Tibial nerve (tissue), 4 donors: ENCODE measurements at regions not wholly inside any gene's neighbourhood (a gene's known extent, or its start where the extent isn't known, plus 50 kb on each side); places are given as distances from the start of the nearest gene placed in this dataset.

ENCODE experiments used
- DNase-seq, 2 donors: peaks; one replicate each; pipeline ENCODE4 v3.0.0-alpha.2; 2019; ENCODE audit warnings: low spot score in 2 of 2
- H3K27ac ChIP-seq, 4 donors: fragments of 200-600 bp; sonication (generic) in 3 of 4; one replicate each; pipeline ENCODE4 v1.5.1; 2017 to 2019; ENCODE audit warnings: mild to moderate bottlenecking in 1 of 4
- H3K27me3 ChIP-seq, 2 donors: fragments of 200-600 bp; sonication (generic) in 1 of 2; one replicate each; pipeline versions ENCODE4 v1.5.1 to v1.6.0; 2017 to 2019
- H3K36me3 ChIP-seq, 3 donors: fragments of 200-600 bp; sonication (generic); one replicate each; pipeline ENCODE4 v1.5.1; 2018 to 2019
- H3K4me1 ChIP-seq, 4 donors: fragments of 200-600 bp; sonication (generic) in 3 of 4; one replicate each; pipeline ENCODE4 v1.5.1; 2017 to 2019
- H3K4me3 ChIP-seq, 4 donors: fragments of 200-600 bp; sonication (generic) in 3 of 4; one replicate each; pipeline ENCODE4 v1.5.1; 2017 to 2019; ENCODE audit warnings: mild to moderate bottlenecking in 1 of 4, moderate library complexity in 1 of 4
- H3K9me3 ChIP-seq, 4 donors: fragments of 200-600 bp; sonication (generic) in 3 of 4; one replicate each; pipeline ENCODE4 v1.5.1; 2017 to 2019
- EP300 ChIP-seq, 2 donors: sonication (generic); formaldehyde crosslinking; IDR thresholded peaks; one replicate each; pipeline ENCODE4 v1.6.1; 2017; ENCODE audit warnings: antibody characterized with exemption in 2 of 2, mild to moderate bottlenecking in 1 of 2
- POLR2A ChIP-seq, 2 donors: fragments of 450-650 bp; IDR thresholded peaks; one replicate each; pipeline ENCODE4 v1.6.1; 2017; ENCODE audit warnings: antibody characterized with exemption in 2 of 2, mild to moderate bottlenecking in 2 of 2, moderate library complexity in 2 of 2
- WGBS, 2 donors: methylation state at CpG; one replicate each; pipeline ENCODE4 v1.1.5; 2018; 5-methylcytosine and 5-hydroxymethylcytosine counted together
- TF ChIP-seq, protein P1 (sequence below), 5 experiments: fragments of 200-600 bp in 3 of 5; fragments of 450-650 bp in 2 of 5; sonication (generic) in 3 of 5; IDR thresholded peaks; one replicate each; pipeline ENCODE4 v1.5.1; 2016 to 2019; ENCODE audit warnings: antibody characterized with exemption in 5 of 5, mild to moderate bottlenecking in 3 of 5, moderate library complexity in 2 of 5

DNA sequence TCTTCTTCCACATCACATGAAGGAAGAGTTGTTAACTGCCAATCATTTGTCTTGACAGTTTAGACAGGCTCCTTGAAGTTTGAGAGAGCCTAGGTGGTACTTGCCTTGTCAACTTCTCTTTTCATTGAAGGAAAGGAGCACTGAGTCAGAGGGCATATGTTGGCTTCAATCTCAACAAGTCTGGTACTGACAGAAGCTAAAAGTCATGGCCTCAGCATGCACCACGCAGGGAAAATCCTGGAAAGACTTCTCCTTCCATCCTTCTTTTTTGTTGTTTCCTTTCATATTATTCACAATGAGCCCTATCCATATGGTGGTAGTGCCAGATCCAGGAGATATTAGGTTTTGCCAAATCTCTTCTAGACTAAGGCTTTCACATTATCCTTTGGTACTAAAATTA lies 1272.5 kb downstream of the ROBO1 start:
- H3K9me3 ChIP-seq, result no peaks in the 10 kb centered on the region
- 69 to 70% methylated on average over 1 of the region's 1 CpG for WGBS, 2 donors
- H3K4me1 ChIP-seq, result no peaks in the 10 kb centered on the region
- H3K4me3 ChIP-seq, result no peak overlapping the region
- no peak for TF ChIP-seq EP300 (IDR thresholded peaks at IDR 0.05)
- TF ChIP-seq, protein P1, sequence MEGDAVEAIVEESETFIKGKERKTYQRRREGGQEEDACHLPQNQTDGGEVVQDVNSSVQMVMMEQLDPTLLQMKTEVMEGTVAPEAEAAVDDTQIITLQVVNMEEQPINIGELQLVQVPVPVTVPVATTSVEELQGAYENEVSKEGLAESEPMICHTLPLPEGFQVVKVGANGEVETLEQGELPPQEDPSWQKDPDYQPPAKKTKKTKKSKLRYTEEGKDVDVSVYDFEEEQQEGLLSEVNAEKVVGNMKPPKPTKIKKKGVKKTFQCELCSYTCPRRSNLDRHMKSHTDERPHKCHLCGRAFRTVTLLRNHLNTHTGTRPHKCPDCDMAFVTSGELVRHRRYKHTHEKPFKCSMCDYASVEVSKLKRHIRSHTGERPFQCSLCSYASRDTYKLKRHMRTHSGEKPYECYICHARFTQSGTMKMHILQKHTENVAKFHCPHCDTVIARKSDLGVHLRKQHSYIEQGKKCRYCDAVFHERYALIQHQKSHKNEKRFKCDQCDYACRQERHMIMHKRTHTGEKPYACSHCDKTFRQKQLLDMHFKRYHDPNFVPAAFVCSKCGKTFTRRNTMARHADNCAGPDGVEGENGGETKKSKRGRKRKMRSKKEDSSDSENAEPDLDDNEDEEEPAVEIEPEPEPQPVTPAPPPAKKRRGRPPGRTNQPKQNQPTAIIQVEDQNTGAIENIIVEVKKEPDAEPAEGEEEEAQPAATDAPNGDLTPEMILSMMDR (IDR thresholded peaks at IDR 0.05), result no peak
- no peak for TF ChIP-seq POLR2A (IDR thresholded peaks at IDR 0.05)
- DNase-seq, result no peak
- no peaks in the 10 kb centered on the region for H3K36me3 ChIP-seq
- no peaks in the 10 kb centered on the region for H3K27me3 ChIP-seq
- H3K27ac ChIP-seq, result no peak overlapping the region

DNA sequence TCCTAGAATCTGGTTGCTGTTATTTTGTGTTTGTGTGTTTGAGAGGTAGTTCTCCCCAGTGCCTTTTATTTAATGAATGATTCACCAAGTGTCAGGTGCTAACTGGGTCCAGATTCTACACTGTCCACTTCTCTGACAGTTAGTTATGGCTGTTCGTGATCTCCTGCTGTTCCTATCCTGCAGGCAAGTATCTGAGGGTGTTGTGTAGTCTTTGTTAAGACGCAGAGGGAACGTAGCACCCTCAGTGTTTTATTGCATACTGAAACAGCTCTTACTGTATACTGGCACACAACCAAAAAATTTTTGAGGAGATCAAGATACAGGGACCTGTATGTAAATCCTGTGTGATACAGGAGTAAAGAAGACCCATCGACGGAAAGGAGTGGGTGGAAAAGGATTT lies 1271.3 kb downstream of the ROBO1 start:
- WGBS, 2 donors, result 67 to 74% methylated on average over 5 of the region's 5 CpGs
- Histone ChIP-seq H3K9me3 (no peaks in the 10 kb centered on the region), H3K27me3 (no peaks in the 10 kb centered on the region), H3K4me3 (no peak overlapping the region), H3K36me3 (no peaks in the 10 kb centered on the region), H3K4me1 (no peaks in the 10 kb centered on the region), H3K27ac (no peak overlapping the region)
- no peak for DNase-seq
- no peak for TF ChIP-seq POLR2A (IDR thresholded peaks at IDR 0.05)
- TF ChIP-seq EP300 (IDR thresholded peaks at IDR 0.05), result no peak
- TF ChIP-seq, protein P1 (IDR thresholded peaks at IDR 0.05), result no peak

DNA sequence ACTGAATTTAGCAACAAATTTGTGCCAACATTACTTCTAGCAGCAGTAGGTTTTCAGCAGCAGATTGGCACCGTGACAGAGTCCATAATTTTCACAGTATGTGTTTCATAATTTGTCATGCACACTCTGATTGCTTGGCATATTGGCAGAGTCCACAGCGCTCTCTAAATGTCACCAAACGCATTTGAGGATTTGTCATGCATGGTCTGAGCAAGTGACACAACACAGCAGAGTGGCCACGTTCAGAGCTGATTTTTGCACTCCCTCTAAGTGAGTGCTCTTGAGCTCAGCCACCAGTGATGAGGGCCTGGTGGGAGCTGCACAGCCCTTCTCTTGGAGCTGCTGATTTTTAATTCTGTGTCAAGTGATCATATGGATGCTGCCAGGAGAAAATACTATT lies 1270.8 kb downstream of the ROBO1 start:
- WGBS, 2 donors, result 77 to 78% methylated on average over 4 of the region's 4 CpGs
- no peaks in the 10 kb centered on the region for H3K4me1 ChIP-seq
- TF ChIP-seq POLR2A (IDR thresholded peaks at IDR 0.05) (no peak), EP300 (IDR thresholded peaks at IDR 0.05) (no peak)
- TF ChIP-seq, protein P1 (IDR thresholded peaks at IDR 0.05), result no peak

DNA sequence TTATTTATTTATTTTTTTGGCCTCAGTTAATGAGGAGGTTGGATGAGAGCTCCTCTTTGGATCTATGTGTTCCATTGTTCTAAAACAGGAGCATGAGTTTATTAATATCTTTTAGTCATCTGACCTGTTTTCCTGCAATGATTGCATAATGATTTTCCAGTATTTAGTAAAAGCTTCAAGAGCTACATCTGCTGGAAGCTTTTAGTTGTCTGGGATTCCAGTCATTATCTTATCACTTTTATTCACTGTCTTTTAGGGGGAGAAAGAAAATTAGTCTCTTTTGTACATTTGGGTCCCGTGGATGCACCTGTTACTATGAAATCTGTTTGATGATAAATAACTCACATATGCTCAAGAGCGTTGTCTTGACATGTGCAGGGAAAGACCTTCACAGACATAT lies 1270.0 kb downstream of the ROBO1 start:
- Histone ChIP-seq H3K4me1 (no peaks in the 10 kb centered on the region), H3K27me3 (no peaks in the 10 kb centered on the region), H3K4me3 (no peak overlapping the region), H3K27ac (no peak overlapping the region), H3K36me3 (no peaks in the 10 kb centered on the region), H3K9me3 (no peaks in the 10 kb centered on the region)
- TF ChIP-seq, protein P1 (IDR thresholded peaks at IDR 0.05), result no peak
- no peak for DNase-seq
- WGBS, 2 donors, result 58 to 68% methylated on average over 2 of the region's 2 CpGs

More for the DNA sequence above, 1270.8 kb downstream of the ROBO1 start:
- H3K27ac ChIP-seq, result no peak overlapping the region
- no peak for DNase-seq
- no peak overlapping the region for H3K4me3 ChIP-seq
- no peaks in the 10 kb centered on the region for H3K9me3 ChIP-seq
- H3K27me3 ChIP-seq, result no peaks in the 10 kb centered on the region
- H3K36me3 ChIP-seq, result no peaks in the 10 kb centered on the region

DNA sequence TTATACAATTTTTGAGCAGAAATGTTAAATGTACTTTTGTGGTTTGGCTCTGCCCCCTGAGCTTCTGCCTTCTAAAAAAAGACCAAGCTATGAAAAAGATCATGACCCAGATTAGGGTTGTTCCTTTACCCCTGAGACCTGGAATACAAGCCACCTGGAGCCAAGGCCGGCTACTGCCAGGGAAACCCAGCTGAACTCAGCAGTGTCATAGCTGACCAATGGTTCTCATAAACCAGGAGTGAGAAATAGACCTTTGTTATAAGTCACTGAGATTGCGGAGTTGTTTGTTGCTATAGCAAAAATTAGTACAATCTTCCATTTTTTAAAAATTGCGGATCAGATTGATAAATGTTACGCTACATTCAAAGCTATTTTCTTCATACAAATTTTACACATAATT lies 1261.7 kb downstream of the ROBO1 start:
- no peaks in the 10 kb centered on the region for H3K4me1 ChIP-seq
- no peaks in the 10 kb centered on the region for H3K27me3 ChIP-seq
- H3K36me3 ChIP-seq, result no peaks in the 10 kb centered on the region
- no peak for DNase-seq
- TF ChIP-seq EP300 (IDR thresholded peaks at IDR 0.05), result no peak
- TF ChIP-seq, protein P1 (IDR thresholded peaks at IDR 0.05), result no peak
- TF ChIP-seq POLR2A (IDR thresholded peaks at IDR 0.05), result no peak
- no peaks in the 10 kb centered on the region for H3K9me3 ChIP-seq
- H3K27ac ChIP-seq, result no peak overlapping the region
- WGBS, 2 donors, result 44 to 54% methylated on average over 4 of the region's 4 CpGs
- no peak overlapping the region for H3K4me3 ChIP-seq
